Loucy (cell line): ENCODE measurements at regions not wholly inside any gene's neighbourhood (a gene's known extent, or its start where the extent isn't known, plus 50 kb on each side); places are given as distances from the start of the nearest gene placed in this dataset.

Experiments used
- H2AFZ ChIP-seq: fragments of 200-600 bp; sonication (generic); 2 replicates; pipeline ENCODE4 v1.6.0; 2016; ENCODE audit warnings: antibody characterized with exemption, mild to moderate bottlenecking, low read length, moderate library complexity
- H3F3A ChIP-seq: fragments of 200-600 bp; 2 replicates; pipeline ENCODE4 v1.6.0; 2016; ENCODE audit warnings: antibody characterized with exemption, low read depth, mild to moderate bottlenecking
- H3K27me3 ChIP-seq: fragments of 200-600 bp; sonication (generic); 2 replicates; pipeline ENCODE4 v1.6.1; 2014; ENCODE audit warnings: low read length, mild to moderate bottlenecking; ENCODE audit not compliant: insufficient read depth, poor library complexity, severe bottlenecking
- H3K36me3 ChIP-seq: fragments of 200-600 bp; sonication (generic); 2 replicates; pipeline ENCODE4 v1.6.1; 2016; ENCODE audit warnings: low read length; ENCODE audit not compliant: insufficient read depth
- H3K4me1 ChIP-seq: fragments of 200-600 bp; sonication (generic); 2 replicates; pipeline ENCODE4 v1.5.1; 2014; ENCODE audit warnings: low read length, mild to moderate bottlenecking; ENCODE audit not compliant: insufficient read depth, poor library complexity, severe bottlenecking
- H3K4me2 ChIP-seq: fragments of 200-600 bp; sonication (generic); 2 replicates; pipeline ENCODE4 v1.6.0; 2014; ENCODE audit warnings: antibody characterized with exemption, low read length, low read depth, mild to moderate bottlenecking; ENCODE audit not compliant: poor library complexity, severe bottlenecking
- H3K4me3 ChIP-seq: fragments of 200-600 bp; sonication (generic); 2 replicates; pipeline ENCODE4 v1.5.1; 2014; ENCODE audit warnings: low read length, mild to moderate bottlenecking, mixed read lengths; ENCODE audit not compliant: poor library complexity, severe bottlenecking
- H3K79me2 ChIP-seq: fragments of 200-600 bp; sonication (generic); 2 replicates; pipeline ENCODE4 v1.6.1; 2014; ENCODE audit warnings: low read length; ENCODE audit not compliant: insufficient read depth
- H3K9ac ChIP-seq: fragments of 200-600 bp; sonication (generic); 2 replicates; pipeline ENCODE4 v1.6.0; 2014; ENCODE audit warnings: mild to moderate bottlenecking, low read depth, low read length, moderate library complexity; ENCODE audit not compliant: poor library complexity, severe bottlenecking
- H3K9me2 ChIP-seq: fragments of 200-600 bp; sonication (generic); replicated peaks from 2 replicates; pipeline ENCODE4 v1.6.1; 2016; ENCODE audit warnings: low read depth, low read length, mixed read lengths
- H3K9me3 ChIP-seq: fragments of 200-600 bp; sonication (generic); 2 replicates; pipeline ENCODE4 v1.6.1; 2014; ENCODE audit warnings: mild to moderate bottlenecking, antibody characterized with exemption, low read length, low read depth; ENCODE audit not compliant: insufficient read depth
- H4K20me1 ChIP-seq: fragments of 200-600 bp; sonication (generic); 2 replicates; pipeline ENCODE4 v1.6.0; 2014; ENCODE audit warnings: antibody characterized with exemption, low read length, mild to moderate bottlenecking; ENCODE audit not compliant: insufficient read depth, poor library complexity, severe bottlenecking
- CTCF ChIP-seq: fragments of 200-600 bp; sonication (generic); conservative IDR thresholded peaks from 2 replicates; pipeline ENCODE4 v1.5.1; 2014; ENCODE audit warnings: mild to moderate bottlenecking, antibody characterized with exemption, low read length
- EZH2phosphoT487 ChIP-seq: fragments of 200-600 bp; IDR thresholded peaks from 2 replicates; pipeline ENCODE4 v1.6.1; 2018; ENCODE audit warnings: antibody characterized with exemption, mild to moderate bottlenecking, moderate library complexity, borderline replicate concordance

DNA sequence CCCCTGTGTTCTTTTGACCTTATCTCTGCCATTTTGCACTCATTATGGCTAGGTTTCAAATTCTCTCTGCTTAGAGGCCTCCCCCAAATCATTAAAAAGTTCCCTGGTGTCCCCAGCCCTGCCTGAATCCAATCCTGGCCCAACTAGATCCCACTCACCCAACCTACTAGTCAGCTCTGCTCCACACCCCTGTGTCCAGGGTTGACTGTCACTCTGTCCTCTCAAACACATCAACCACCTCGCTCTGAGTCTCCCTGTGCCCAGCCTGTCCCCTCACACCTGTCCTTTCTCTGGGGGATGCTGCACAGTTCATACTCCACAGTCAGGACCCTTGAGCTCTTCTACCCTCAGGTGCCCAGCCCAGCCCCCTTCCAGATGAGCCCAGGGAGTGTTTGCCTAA, 154.2 kb upstream of the SV2C start:
- Histone ChIP-seq H3K4me3 (no peak overlapping the region), H3F3A (no peaks in the 10 kb centered on the region), H3K79me2 (no peaks in the 10 kb centered on the region), H3K9ac (no peak overlapping the region), H3K36me3 (no peaks in the 10 kb centered on the region), H3K4me2 (no peak overlapping the region), H4K20me1 (no peaks in the 10 kb centered on the region), H2AFZ (no peak overlapping the region), H3K9me3 (no peaks in the 10 kb centered on the region), H3K4me1 (no peaks in the 10 kb centered on the region), H3K9me2 (no peaks in the 10 kb centered on the region), H3K27me3 (no peaks in the 10 kb centered on the region)
- TF ChIP-seq EZH2phosphoT487 (no peak), CTCF (no peak)

DNA sequence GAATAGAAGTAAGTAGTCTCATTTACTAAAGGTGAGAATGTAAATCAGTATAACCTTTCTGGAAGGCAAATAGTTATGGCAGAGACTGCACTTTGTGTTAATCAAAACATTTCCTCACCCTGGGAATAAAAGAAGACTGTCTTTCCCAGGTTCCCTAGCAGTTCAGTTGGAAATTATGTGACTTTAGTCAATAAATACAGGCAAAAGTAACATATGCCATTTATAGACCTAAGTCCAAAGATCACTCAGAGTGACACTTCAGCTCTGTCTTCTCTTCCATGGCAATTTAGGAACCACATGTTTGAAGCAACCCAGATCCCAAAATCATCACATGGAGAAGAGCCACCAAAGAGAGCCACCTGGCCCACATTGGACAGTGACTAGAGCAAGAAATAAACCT, 160.7 kb upstream of the SV2C start:
- H3K27me3 ChIP-seq, result no peaks in the 10 kb centered on the region
- H3K4me1 ChIP-seq, result no peaks in the 10 kb centered on the region
- H3K36me3 ChIP-seq, result no peaks in the 10 kb centered on the region
- H3F3A ChIP-seq, result no peaks in the 10 kb centered on the region
- no peak for TF ChIP-seq EZH2phosphoT487
- no peak for TF ChIP-seq CTCF
- no peak overlapping the region for H3K4me3 ChIP-seq
- no peaks in the 10 kb centered on the region for H3K79me2 ChIP-seq
- no peaks in the 10 kb centered on the region for H3K9me2 ChIP-seq
- no peaks in the 10 kb centered on the region for H3K9me3 ChIP-seq
- H3K4me2 ChIP-seq, result no peak overlapping the region
- H2AFZ ChIP-seq, result no peak overlapping the region
- no peaks in the 10 kb centered on the region for H4K20me1 ChIP-seq
- no peak overlapping the region for H3K9ac ChIP-seq

GRCh38 chr5:75921011-75921410, 162.2 kb upstream of the SV2C start:
- Histone ChIP-seq H3K9me2 (no peaks in the 10 kb centered on the region), H3K9ac (no peak overlapping the region), H3K79me2 (no peaks in the 10 kb centered on the region), H3K27me3 (no peaks in the 10 kb centered on the region), H3K4me2 (no peak overlapping the region), H3K4me1 (no peaks in the 10 kb centered on the region), H4K20me1 (no peaks in the 10 kb centered on the region), H3F3A (no peaks in the 10 kb centered on the region), H2AFZ (no peak overlapping the region), H3K36me3 (no peaks in the 10 kb centered on the region), H3K4me3 (no peak overlapping the region), H3K9me3 (no peaks in the 10 kb centered on the region)
- TF ChIP-seq CTCF (no peak), EZH2phosphoT487 (no peak)
